ENCODE measurements at regions not wholly inside any gene's neighbourhood (a gene's known extent, or its start where the extent isn't known, plus 50 kb on each side); places are given as distances from the start of the nearest gene placed in this dataset.
A peak's percentile ranks its signal among the peaks of the same experiment; 100 is the strongest.
"Not testable (repeated sequence)": the region's sequence is repeated elsewhere in the genome, so short reads cannot be mapped to it uniquely, and the experiment has no call there.

- Mint-ChIP-seq H3K27ac (no peak overlapping the region), H3K9me3 (ENCODE audit: low read depth) (no peaks in the 10 kb centered on the region), H3K27me3 (no peaks in the 10 kb centered on the region), H3K4me3 (ENCODE audit: low read depth) (no peak overlapping the region), H3K36me3 (ENCODE audit: insufficient read depth) (no peaks in the 10 kb centered on the region), H3K4me1 (ENCODE audit: low read depth) (no peaks in the 10 kb centered on the region)
- TF ChIP-seq CTCF (IDR thresholded peaks at IDR 0.05; ENCODE audit: unreplicated experiment), result no peak
- no peak for DNase-seq (ENCODE audit: low spot score, unreplicated experiment)
These were observed 408.9 kb downstream of the NAP1L3 start for GRCh38 chrX:93264261-93265002.

GRCh38 chrX:93259029-93259428 lies 414.3 kb downstream of the NAP1L3 start:
- DNase-seq (ENCODE audit: low spot score, unreplicated experiment), result no peak
- no peaks in the 10 kb centered on the region for H3K4me1 Mint-ChIP-seq (ENCODE audit: low read depth)
- no peak overlapping the region for H3K4me3 Mint-ChIP-seq (ENCODE audit: low read depth)
- H3K27ac Mint-ChIP-seq, result no peak overlapping the region
- H3K27me3 Mint-ChIP-seq, result no peaks in the 10 kb centered on the region
- TF ChIP-seq CTCF (IDR thresholded peaks at IDR 0.05; ENCODE audit: unreplicated experiment), result peak; percentile 37
- H3K36me3 Mint-ChIP-seq (ENCODE audit: insufficient read depth), result no peaks in the 10 kb centered on the region
- H3K9me3 Mint-ChIP-seq (ENCODE audit: low read depth), result no peaks in the 10 kb centered on the region

GRCh38 chrX:93242897-93243296 lies 430.5 kb downstream of the NAP1L3 start:
- Mint-ChIP-seq H3K36me3 (ENCODE audit: insufficient read depth) (no peaks in the 10 kb centered on the region), H3K27ac (no peak overlapping the region), H3K9me3 (ENCODE audit: low read depth) (peaks cover 7% of the 10 kb centered on the region), H3K4me1 (ENCODE audit: low read depth) (no peaks in the 10 kb centered on the region), H3K27me3 (no peaks in the 10 kb centered on the region), H3K4me3 (ENCODE audit: low read depth) (no peak overlapping the region)
- DNase-seq (ENCODE audit: low spot score, unreplicated experiment), result no peak
- no peak for TF ChIP-seq CTCF (IDR thresholded peaks at IDR 0.05; ENCODE audit: unreplicated experiment)

GRCh38 chrX:93235494-93236256 lies 437.7 kb downstream of the NAP1L3 start:
- H3K9me3 Mint-ChIP-seq (ENCODE audit: low read depth), result peaks cover 13% of the 10 kb centered on the region
- not testable (repeated sequence) for H3K4me3 Mint-ChIP-seq (ENCODE audit: low read depth); DNase-seq (ENCODE audit: low spot score, unreplicated experiment); H3K36me3 Mint-ChIP-seq (ENCODE audit: insufficient read depth); H3K27ac Mint-ChIP-seq; H3K27me3 Mint-ChIP-seq; H3K4me1 Mint-ChIP-seq (ENCODE audit: low read depth)

- no peaks in the 10 kb centered on the region for H3K9me3 Mint-ChIP-seq (ENCODE audit: low read depth)
- TF ChIP-seq CTCF (IDR thresholded peaks at IDR 0.05; ENCODE audit: unreplicated experiment), result no peak
- no peaks in the 10 kb centered on the region for H3K4me1 Mint-ChIP-seq (ENCODE audit: low read depth)
- DNase-seq (ENCODE audit: low spot score, unreplicated experiment), result no peak
- no peak overlapping the region for H3K27ac Mint-ChIP-seq
- H3K4me3 Mint-ChIP-seq (ENCODE audit: low read depth), result no peak overlapping the region
- H3K27me3 Mint-ChIP-seq, result no peaks in the 10 kb centered on the region
- H3K36me3 Mint-ChIP-seq (ENCODE audit: insufficient read depth), result no peaks in the 10 kb centered on the region
These were observed 444.3 kb downstream of the NAP1L3 start for GRCh38 chrX:93229036-93229435.

Data from progenitor cell of endocrine pancreas (in vitro differentiated cells).